ENCODE measurements at regions not wholly inside any gene's neighbourhood (a gene's known extent, or its start where the extent isn't known, plus 50 kb on each side); places are given as distances from the start of the nearest gene placed in this dataset.

- TF ChIP-seq CEBPB (IDR thresholded peaks at IDR 0.05): no peak
- no peak for TF ChIP-seq PHF8 (IDR thresholded peaks at IDR 0.05; ENCODE audit: borderline replicate concordance, low read depth)
These were observed 368.9 kb downstream of the SLITRK2 start (continued) for GRCh38 chrX:146186540-146186939.

GRCh38 chrX:146189371-146189770, 371.7 kb downstream of the SLITRK2 start:
- H3K4me1 ChIP-seq: no peaks in the 10 kb centered on the region
- no peak for ATAC-seq
- WGBS (ENCODE audit: missing lambda C conversion rate): 0% methylated on average over 3 of the region's 3 CpGs
- H3K27ac ChIP-seq: no peak overlapping the region
- no peak for FAIRE-seq
- H3K4me2 ChIP-seq: no peak overlapping the region
- no peak for TF ChIP-seq BCL3 (IDR thresholded peaks at IDR 0.05)
- no peak for TF ChIP-seq HMGXB4 (CRISPR knock-in tag; IDR thresholded peaks at IDR 0.05; ENCODE audit: borderline replicate concordance)
- TF ChIP-seq FOXS1 (CRISPR knock-in tag; IDR thresholded peaks at IDR 0.05): no peak
- no peak for TF ChIP-seq EHF (CRISPR knock-in tag; IDR thresholded peaks at IDR 0.05)
- no peak for TF ChIP-seq GATA3 (IDR thresholded peaks at IDR 0.05; ENCODE audit: borderline replicate concordance)
- TF ChIP-seq NFE2L2 (conservative IDR thresholded peaks at IDR 0.05; ENCODE audit: low read length): no peak
- TF ChIP-seq CHD4 (IDR thresholded peaks at IDR 0.05; ENCODE audit: borderline replicate concordance): no peak
- no peak for TF ChIP-seq ATOH8 (CRISPR knock-in tag; IDR thresholded peaks at IDR 0.05; ENCODE audit: low read depth)
- TF ChIP-seq CEBPB (IDR thresholded peaks at IDR 0.05): no peak
- no peak for TF ChIP-seq POLR2AphosphoS2 (conservative IDR thresholded peaks at IDR 0.05; ENCODE audit: low read length)
- TF ChIP-seq RARB (CRISPR knock-in tag; IDR thresholded peaks at IDR 0.05): no peak
- no peak for TF ChIP-seq BHLHE40 (IDR thresholded peaks at IDR 0.05; ENCODE audit: low read depth, low read length)
- TF ChIP-seq FOSL2 (IDR thresholded peaks at IDR 0.05): no peak
- TF ChIP-seq FOSL2 (CRISPR knock-in tag; IDR thresholded peaks at IDR 0.05): no peak
- no peak for TF ChIP-seq MAZ (IDR thresholded peaks at IDR 0.05; ENCODE audit: borderline replicate concordance, low read depth, low read length)
- no peak overlapping the region for H3K4me3 ChIP-seq
- H3K9me3 ChIP-seq: no peaks in the 10 kb centered on the region
- POLR2A ChIA-PET: no interaction called here
- DNase-seq (ENCODE audit: low read depth in 1 of 2, low spot score in 1 of 2): no peak
- CTCF ChIA-PET: no interaction called here

- H3K9me3 ChIP-seq: no peaks in the 10 kb centered on the region; the same call in 2 of the 3 replicates
- H3K4me1 ChIP-seq: no peaks in the 10 kb centered on the region
- DNase-seq (ENCODE audit: low read depth in 1 of 2, low spot score in 1 of 2) (no peak), ATAC-seq (no peak), FAIRE-seq (no peak)
- no peak overlapping the region for H3K4me2 ChIP-seq
- no peak overlapping the region for H3K4me3 ChIP-seq
- WGBS (ENCODE audit: missing lambda C conversion rate): 12% methylated on average over 4 of the region's 4 CpGs
- ChIA-PET POLR2A (no interaction called here), CTCF (no interaction called here)
- TF ChIP-seq HOXA7 (CRISPR knock-in tag; IDR thresholded peaks at IDR 0.05): no peak
- TF ChIP-seq ZSCAN20 (CRISPR knock-in tag; IDR thresholded peaks at IDR 0.05): no peak
- no peak for TF ChIP-seq CHD2 (IDR thresholded peaks at IDR 0.05; ENCODE audit: low read length, partially characterized antibody)
- no peak for TF ChIP-seq ATOH8 (CRISPR knock-in tag; IDR thresholded peaks at IDR 0.05; ENCODE audit: low read depth)
- TF ChIP-seq ESRRA (IDR thresholded peaks at IDR 0.05; ENCODE audit: borderline replicate concordance, low read length): no peak
- no peak for TF ChIP-seq EHMT2 (IDR thresholded peaks at IDR 0.05; ENCODE audit: low read depth)
- H3K27ac ChIP-seq: no peak overlapping the region
These were observed 391.2 kb downstream of the SLITRK2 start for GRCh38 chrX:146208821-146209220.

All from A549 (cell line).